Neural progenitor cell (in vitro differentiated cells): ENCODE measurements at regions not wholly inside any gene's neighbourhood (a gene's known extent, or its start where the extent isn't known, plus 50 kb on each side); places are given as distances from the start of the nearest gene placed in this dataset.

Experiments
- EZH2 ChIP-seq: fragments of 200-600 bp; sonication (generic); IDR thresholded peaks from 2 replicates; pipeline ENCODE4 v1.6.1; 2017; ENCODE audit warnings: antibody characterized with exemption, mild to moderate bottlenecking, moderate library complexity
- TF ChIP-seq, protein P1 (sequence below): fragments of 200-600 bp; sonication (generic); IDR thresholded peaks from 2 replicates; pipeline ENCODE4 v1.5.1; 2017; ENCODE audit warnings: antibody characterized with exemption, mild to moderate bottlenecking

DNA sequence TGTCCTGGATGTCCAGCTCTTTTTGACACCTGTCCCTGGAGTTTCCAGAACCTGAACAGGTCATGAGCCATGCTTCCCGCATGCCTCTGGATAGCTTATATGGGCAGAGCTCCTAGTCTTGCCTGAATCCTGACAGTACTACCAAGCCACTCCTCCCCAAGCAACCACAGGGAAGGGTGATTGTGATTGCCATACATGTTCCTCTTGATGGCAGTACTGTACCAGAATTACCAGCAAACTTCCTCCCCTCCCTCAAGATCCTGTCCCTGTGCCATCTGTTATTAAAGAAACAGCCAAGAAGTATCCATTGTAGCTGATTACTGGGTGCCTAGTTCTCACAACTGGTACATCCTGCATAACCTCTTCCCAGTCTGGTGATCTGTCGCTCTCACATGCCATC, 264.3 kb upstream of the AGTR2 start:
- TF ChIP-seq, protein P1, sequence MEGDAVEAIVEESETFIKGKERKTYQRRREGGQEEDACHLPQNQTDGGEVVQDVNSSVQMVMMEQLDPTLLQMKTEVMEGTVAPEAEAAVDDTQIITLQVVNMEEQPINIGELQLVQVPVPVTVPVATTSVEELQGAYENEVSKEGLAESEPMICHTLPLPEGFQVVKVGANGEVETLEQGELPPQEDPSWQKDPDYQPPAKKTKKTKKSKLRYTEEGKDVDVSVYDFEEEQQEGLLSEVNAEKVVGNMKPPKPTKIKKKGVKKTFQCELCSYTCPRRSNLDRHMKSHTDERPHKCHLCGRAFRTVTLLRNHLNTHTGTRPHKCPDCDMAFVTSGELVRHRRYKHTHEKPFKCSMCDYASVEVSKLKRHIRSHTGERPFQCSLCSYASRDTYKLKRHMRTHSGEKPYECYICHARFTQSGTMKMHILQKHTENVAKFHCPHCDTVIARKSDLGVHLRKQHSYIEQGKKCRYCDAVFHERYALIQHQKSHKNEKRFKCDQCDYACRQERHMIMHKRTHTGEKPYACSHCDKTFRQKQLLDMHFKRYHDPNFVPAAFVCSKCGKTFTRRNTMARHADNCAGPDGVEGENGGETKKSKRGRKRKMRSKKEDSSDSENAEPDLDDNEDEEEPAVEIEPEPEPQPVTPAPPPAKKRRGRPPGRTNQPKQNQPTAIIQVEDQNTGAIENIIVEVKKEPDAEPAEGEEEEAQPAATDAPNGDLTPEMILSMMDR = no peak
- TF ChIP-seq EZH2 = no peak
